ENCODE measurements at regions not wholly inside any gene's neighbourhood (a gene's known extent, or its start where the extent isn't known, plus 50 kb on each side); places are given as distances from the start of the nearest gene placed in this dataset.

DNA sequence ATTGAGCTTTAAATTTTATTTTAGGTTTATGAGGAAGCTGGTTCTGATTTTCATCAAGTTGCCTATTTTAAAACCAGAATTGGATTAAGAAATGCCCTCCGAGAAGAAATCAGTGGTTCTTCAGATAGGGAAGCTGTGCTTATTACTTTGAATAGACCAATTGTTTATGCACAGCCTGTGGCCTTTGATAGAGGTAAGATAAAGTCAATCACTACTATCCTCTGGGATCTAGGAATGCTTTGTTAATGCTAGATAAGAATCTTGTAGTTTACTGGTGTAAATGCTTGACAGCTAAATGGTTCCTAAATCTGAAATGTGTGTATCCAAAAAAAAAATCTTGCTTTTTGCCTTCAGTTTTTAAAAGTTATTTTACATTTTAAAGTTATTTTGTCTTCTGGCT lies 73.0 kb upstream of the ADAD1 start:
- DNase-seq (ENCODE audit: low spot score): no peak

DNA sequence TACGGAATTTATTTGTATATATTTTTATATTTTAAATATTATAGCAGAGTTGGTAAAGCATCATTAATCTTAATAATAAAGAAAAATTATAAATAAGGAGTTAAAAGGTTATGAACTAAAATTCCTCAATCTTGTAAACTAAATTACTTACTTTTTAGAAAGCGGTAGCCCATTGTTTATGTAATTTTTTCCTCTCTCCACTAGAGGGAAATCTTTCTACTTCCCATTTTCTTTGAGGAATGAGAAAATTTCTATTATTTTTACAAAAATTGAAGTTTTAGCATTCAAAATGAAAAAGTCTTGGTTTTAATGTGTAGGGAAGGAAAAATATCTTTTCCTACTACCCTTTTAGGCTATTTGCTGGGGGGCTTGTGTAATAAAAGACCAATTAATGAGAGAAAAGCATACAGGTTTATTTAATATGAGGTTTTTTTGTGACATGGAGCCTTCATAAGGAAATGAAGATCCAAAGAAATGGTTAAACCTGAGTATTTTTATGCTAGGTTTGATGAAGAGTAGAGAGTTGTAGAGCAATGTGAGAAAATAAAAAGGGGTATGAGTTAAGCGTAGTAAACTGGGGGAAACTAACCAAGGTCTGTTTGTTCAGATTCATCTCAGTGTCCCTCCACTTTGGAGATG lies 68.7 kb upstream of the ADAD1 start:
- DNase-seq (ENCODE audit: low spot score): peak; percentile 42

GRCh38 chr4:122313006-122313646 lies 65.7 kb upstream of the ADAD1 start:
- no peak for DNase-seq (ENCODE audit: low spot score)

DNA sequence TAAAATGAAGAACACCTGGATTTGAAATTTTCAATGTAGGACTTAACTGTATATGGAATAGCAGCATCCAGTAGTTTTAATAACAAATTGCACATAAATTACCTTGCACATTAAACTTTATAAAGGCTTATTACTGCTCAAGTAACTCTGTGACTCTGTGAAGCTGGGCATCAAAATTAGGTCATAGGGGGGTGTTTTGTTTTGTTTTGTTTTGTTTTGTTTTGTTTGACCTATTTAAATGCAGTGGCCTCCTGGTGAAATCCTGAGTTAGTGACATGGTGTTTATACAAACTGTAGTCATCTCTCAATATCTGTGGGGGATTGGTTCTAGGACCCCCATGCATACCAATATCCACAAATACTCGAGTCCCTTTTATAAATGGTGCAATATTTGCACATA lies 51.9 kb upstream of the ADAD1 start:
- DNase-seq (ENCODE audit: low spot score): no peak

DNA sequence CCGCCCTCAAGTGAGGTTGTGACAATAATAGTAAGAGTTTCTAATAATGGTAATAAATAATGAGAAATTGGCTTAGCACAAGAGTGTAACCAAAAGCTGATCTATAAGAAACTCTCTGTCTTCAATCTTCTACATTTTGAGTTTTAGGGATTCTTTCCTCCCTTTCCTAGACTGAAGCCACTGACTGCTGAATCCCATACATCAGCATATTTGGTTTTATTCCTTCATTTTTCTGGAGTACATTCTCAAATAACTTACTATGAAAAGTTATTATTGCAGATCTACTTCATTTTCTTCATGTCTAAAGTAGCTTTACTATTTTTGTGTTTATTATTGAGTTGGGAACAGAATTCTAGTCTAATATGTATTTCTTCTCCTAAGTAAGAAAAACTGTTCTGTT lies 49.9 kb upstream of the ADAD1 start:
- no peak for DNase-seq (ENCODE audit: low spot score)
